ENCODE measurements at regions not wholly inside any gene's neighbourhood (a gene's known extent, or its start where the extent isn't known, plus 50 kb on each side); places are given as distances from the start of the nearest gene placed in this dataset.

GRCh38 chr7:131882321-131882720 is 325.9 kb upstream of the PODXL start:
- H3K4me3 ChIP-seq: no peak overlapping the region
- CTCF ChIA-PET: no interaction called here
- H3K9me2 ChIP-seq (ENCODE audit: insufficient read depth): no peaks in the 10 kb centered on the region
- POLR2A ChIA-PET (ENCODE audit: unreplicated experiment): no interaction called here
- TF ChIP-seq EZH2 (IDR thresholded peaks at IDR 0.05; ENCODE audit: low read depth) (no peak), CTCF (conservative IDR thresholded peaks at IDR 0.05) (no peak)
- no peaks in the 10 kb centered on the region for H3K4me1 ChIP-seq (replicated peaks; ENCODE audit: insufficient read depth)
- no peak overlapping the region for H3K27ac ChIP-seq
- H3K27me3 ChIP-seq (ENCODE audit: insufficient read depth, low read depth): peaks cover 29% of the 10 kb centered on the region; the same call in 1 of the 2 replicates
- no peaks in the 10 kb centered on the region for H3K9me3 ChIP-seq (ENCODE audit: insufficient read depth, low read depth)
- H3F3A ChIP-seq (ENCODE audit: insufficient read depth, low read depth): no peaks in the 10 kb centered on the region
- intact Hi-C loops (cut with micrococcal nuclease; ENCODE audit: unreplicated experiment): no loop called here
- no peaks in the 10 kb centered on the region for H3K79me2 ChIP-seq (ENCODE audit: low read depth)
- no peak overlapping the region for H2AFZ ChIP-seq
- no TSS peak for BruUV-seq (replicated peaks)
- H3K36me3 ChIP-seq (ENCODE audit: low read depth): no peaks in the 10 kb centered on the region
- no peak for DNase-seq
- H3K4me2 ChIP-seq: no peak overlapping the region
- H4K20me1 ChIP-seq (ENCODE audit: insufficient read depth): no peaks in the 10 kb centered on the region

GRCh38 chr7:131880078-131880477 is 323.6 kb upstream of the PODXL start:
- ChIA-PET POLR2A (ENCODE audit: unreplicated experiment) (no interaction called here), CTCF (no interaction called here)
- no peaks in the 10 kb centered on the region for H3K79me2 ChIP-seq (ENCODE audit: low read depth)

GRCh38 chr7:131879424-131879823 is 323.0 kb upstream of the PODXL start:
- ChIA-PET CTCF (no interaction called here), POLR2A (ENCODE audit: unreplicated experiment) (interaction anchor here (0.7 kb wide), 1 partner anchor 351 kb away, joined by 5 read pairs; no protein-coding TSS in a partner anchor)
- H4K20me1 ChIP-seq (ENCODE audit: insufficient read depth): no peaks in the 10 kb centered on the region
- H3F3A ChIP-seq (ENCODE audit: insufficient read depth, low read depth): no peaks in the 10 kb centered on the region
- DNase-seq: no peak
- no peak overlapping the region for H3K4me2 ChIP-seq
- H3K27ac ChIP-seq: no peak overlapping the region
- H3K9me2 ChIP-seq (ENCODE audit: insufficient read depth): no peaks in the 10 kb centered on the region
- TF ChIP-seq EZH2 (IDR thresholded peaks at IDR 0.05; ENCODE audit: low read depth) (no peak), CTCF (conservative IDR thresholded peaks at IDR 0.05) (no peak)
- no TSS peak for BruUV-seq (replicated peaks)
- no peak overlapping the region for H2AFZ ChIP-seq
- no peaks in the 10 kb centered on the region for H3K36me3 ChIP-seq (ENCODE audit: low read depth)
- intact Hi-C loops (cut with micrococcal nuclease; ENCODE audit: unreplicated experiment): no loop called here
- H3K4me3 ChIP-seq: no peak overlapping the region
- no peaks in the 10 kb centered on the region for H3K9me3 ChIP-seq (ENCODE audit: insufficient read depth, low read depth)
- H3K27me3 ChIP-seq (ENCODE audit: insufficient read depth, low read depth): peaks cover 22% of the 10 kb centered on the region; the same call in 1 of the 2 replicates
- H3K79me2 ChIP-seq (ENCODE audit: low read depth): no peaks in the 10 kb centered on the region
- H3K4me1 ChIP-seq (replicated peaks; ENCODE audit: insufficient read depth): no peaks in the 10 kb centered on the region

More at GRCh38 chr7:131880078-131880477, 323.6 kb upstream of the PODXL start:
- no peaks in the 10 kb centered on the region for H3K4me1 ChIP-seq (replicated peaks; ENCODE audit: insufficient read depth)
- H3K9me3 ChIP-seq (ENCODE audit: insufficient read depth, low read depth): no peaks in the 10 kb centered on the region
- BruUV-seq (replicated peaks): no TSS peak
- H3K4me2 ChIP-seq: no peak overlapping the region
- intact Hi-C loops (cut with micrococcal nuclease; ENCODE audit: unreplicated experiment): no loop called here
- H3K27me3 ChIP-seq (ENCODE audit: insufficient read depth, low read depth): peaks cover 22% of the 10 kb centered on the region; the same call in 1 of the 2 replicates
- no peak overlapping the region for H3K27ac ChIP-seq
- DNase-seq: no peak
- TF ChIP-seq CTCF (conservative IDR thresholded peaks at IDR 0.05) (no peak), EZH2 (IDR thresholded peaks at IDR 0.05; ENCODE audit: low read depth) (no peak)
- H2AFZ ChIP-seq: no peak overlapping the region
- H3K9me2 ChIP-seq (ENCODE audit: insufficient read depth): no peaks in the 10 kb centered on the region
- H3K4me3 ChIP-seq: no peak overlapping the region
- no peaks in the 10 kb centered on the region for H4K20me1 ChIP-seq (ENCODE audit: insufficient read depth)
- H3K36me3 ChIP-seq (ENCODE audit: low read depth): no peaks in the 10 kb centered on the region
- no peaks in the 10 kb centered on the region for H3F3A ChIP-seq (ENCODE audit: insufficient read depth, low read depth)
